SK-N-SH treated with all-trans-retinoic acid at 6 μM for 48 hours (cell line): ENCODE measurements at regions not wholly inside any gene's neighbourhood (a gene's known extent, or its start where the extent isn't known, plus 50 kb on each side); places are given as distances from the start of the nearest gene placed in this dataset.

Experiments
- ATAC-seq: fragments of 200-7000 bp; cut with Tn5 transposase; 3 replicates; pipeline ENCODE4 v1.9.1; 2020; ENCODE audit warnings: mild to moderate bottlenecking, moderate library complexity
- ARNTL ChIP-seq: fragments of 450-650 bp; formaldehyde crosslinking; IDR thresholded peaks from 2 replicates; pipeline ENCODE4 v1.5.0; 2020; ENCODE audit warnings: low read depth, mild to moderate bottlenecking, moderate library complexity, borderline replicate concordance
- BACH2 ChIP-seq: fragments of 250-450 bp; sonication (Bioruptor Pico); IDR thresholded peaks from 2 replicates; pipeline ENCODE4 v1.9.0; 2021; ENCODE audit warnings: mild to moderate bottlenecking, borderline replicate concordance
- CSDC2 ChIP-seq: fragments of 250-450 bp; sonication (Bioruptor Pico); IDR thresholded peaks from 2 replicates; pipeline ENCODE4 v1.5.0; 2020; ENCODE audit warnings: mild to moderate bottlenecking, moderate library complexity
- GLIS3 ChIP-seq: fragments of 250-450 bp; sonication (Bioruptor Pico); IDR thresholded peaks from 2 replicates; pipeline ENCODE4 v1.5.0; 2020; ENCODE audit warnings: mild to moderate bottlenecking, moderate library complexity
- OSR1 ChIP-seq: fragments of 250-450 bp; sonication (Bioruptor Pico); IDR thresholded peaks from 2 replicates; pipeline ENCODE4 v1.8.0; 2022; ENCODE audit warnings: moderate library complexity, mild to moderate bottlenecking, inconsistent platforms
- PPARA ChIP-seq: fragments of 250-450 bp; sonication (Bioruptor Pico); IDR thresholded peaks from 2 replicates; pipeline ENCODE4 v1.5.0; 2020; ENCODE audit warnings: mild to moderate bottlenecking, borderline replicate concordance
- RARB ChIP-seq: fragments of 250-450 bp; sonication (Bioruptor Pico); IDR thresholded peaks from 2 replicates; pipeline ENCODE4 v1.8.0; 2021; ENCODE audit warnings: mild to moderate bottlenecking, moderate library complexity
- SNAI2 ChIP-seq: fragments of 250-450 bp; sonication (Bioruptor Pico); IDR thresholded peaks from 2 replicates; pipeline ENCODE4 v1.5.0; 2020; ENCODE audit warnings: mild to moderate bottlenecking, moderate library complexity
- TCF4 ChIP-seq: fragments of 250-450 bp; sonication (Bioruptor Pico); IDR thresholded peaks from 2 replicates; pipeline ENCODE4 v1.8.0; 2021; ENCODE audit warnings: mild to moderate bottlenecking, moderate library complexity, borderline replicate concordance
- TOX ChIP-seq: fragments of 250-450 bp; sonication (Bioruptor Pico); IDR thresholded peaks from 2 replicates; pipeline ENCODE4 v1.8.0; 2021; ENCODE audit warnings: mild to moderate bottlenecking, moderate library complexity, borderline replicate concordance
- ZC3H10 ChIP-seq: fragments of 250-450 bp; sonication (Bioruptor Pico); IDR thresholded peaks from 2 replicates; pipeline ENCODE4 v1.5.1; 2021; ENCODE audit warnings: mild to moderate bottlenecking, moderate library complexity
- ZFP3 ChIP-seq: fragments of 250-450 bp; sonication (Bioruptor Pico); IDR thresholded peaks from 2 replicates; pipeline ENCODE4 v1.5.0; 2020; ENCODE audit warnings: mild to moderate bottlenecking, moderate library complexity
- ZFP30 ChIP-seq: fragments of 450-650 bp; formaldehyde crosslinking; IDR thresholded peaks from 2 replicates; pipeline ENCODE4 v1.5.0; 2022; ENCODE audit warnings: mild to moderate bottlenecking, moderate library complexity
- ZNF565 ChIP-seq: fragments of 450-650 bp; formaldehyde crosslinking; conservative IDR thresholded peaks from 2 replicates; pipeline ENCODE4 v1.5.0; 2020; ENCODE audit warnings: low read depth, mild to moderate bottlenecking, moderate library complexity
- ZNF8 ChIP-seq: fragments of 450-650 bp; formaldehyde crosslinking; IDR thresholded peaks from 2 replicates; pipeline ENCODE4 v1.5.0; 2020; ENCODE audit warnings: mild to moderate bottlenecking, moderate library complexity
- TF ChIP-seq, protein P1 (sequence below): fragments of 250-450 bp; sonication (Bioruptor Pico); IDR thresholded peaks from 2 replicates; pipeline ENCODE4 v1.5.1; 2020; ENCODE audit warnings: low read depth, mild to moderate bottlenecking, moderate library complexity
- TF ChIP-seq, protein P2 (sequence below): fragments of 250-450 bp; sonication (Bioruptor Pico); IDR thresholded peaks from 2 replicates; pipeline ENCODE4 v1.5.1; 2021; ENCODE audit warnings: mild to moderate bottlenecking, moderate library complexity
- TF ChIP-seq, protein P3 (sequence below): fragments of 250-450 bp; sonication (Bioruptor Pico); IDR thresholded peaks from 2 replicates; pipeline ENCODE4 v1.8.0; 2020; ENCODE audit warnings: mild to moderate bottlenecking, moderate library complexity, borderline replicate concordance
- TF ChIP-seq, protein P4 (sequence below): fragments of 250-450 bp; sonication (Bioruptor Pico); IDR thresholded peaks from 2 replicates; pipeline ENCODE4 v1.5.0; 2020; ENCODE audit warnings: mild to moderate bottlenecking, moderate library complexity
- TF ChIP-seq, protein P5 (sequence below): fragments of 250-450 bp; sonication (Bioruptor Pico); IDR thresholded peaks from 2 replicates; pipeline ENCODE4 v1.8.0; 2021; ENCODE audit warnings: low read depth, mild to moderate bottlenecking, moderate library complexity, borderline replicate concordance

DNA sequence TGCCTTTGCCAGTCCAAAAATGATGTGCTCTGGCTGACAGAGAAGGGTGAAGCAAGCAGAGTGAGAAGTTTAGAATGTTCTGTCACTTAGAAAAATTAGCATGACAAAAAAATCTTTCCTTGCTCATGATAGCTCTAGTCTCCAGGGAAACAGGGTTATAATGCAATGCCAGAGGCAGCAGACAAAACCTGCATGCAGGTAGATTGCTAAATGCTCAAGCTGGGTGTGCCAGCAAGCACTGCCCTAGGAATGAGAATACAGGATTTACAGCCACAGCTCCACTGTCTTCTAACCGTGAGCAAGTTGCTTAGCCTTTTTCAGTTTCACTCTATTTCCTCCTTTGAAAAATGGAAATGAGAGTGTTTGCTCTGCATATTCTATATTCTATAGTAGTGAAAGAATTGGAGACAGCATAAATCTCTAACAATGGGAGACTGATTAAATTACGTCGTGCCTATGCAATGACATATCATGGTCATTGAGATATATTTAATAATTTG is 516.6 kb upstream of the C16orf82 start (continued):
- TF ChIP-seq, protein P1, sequence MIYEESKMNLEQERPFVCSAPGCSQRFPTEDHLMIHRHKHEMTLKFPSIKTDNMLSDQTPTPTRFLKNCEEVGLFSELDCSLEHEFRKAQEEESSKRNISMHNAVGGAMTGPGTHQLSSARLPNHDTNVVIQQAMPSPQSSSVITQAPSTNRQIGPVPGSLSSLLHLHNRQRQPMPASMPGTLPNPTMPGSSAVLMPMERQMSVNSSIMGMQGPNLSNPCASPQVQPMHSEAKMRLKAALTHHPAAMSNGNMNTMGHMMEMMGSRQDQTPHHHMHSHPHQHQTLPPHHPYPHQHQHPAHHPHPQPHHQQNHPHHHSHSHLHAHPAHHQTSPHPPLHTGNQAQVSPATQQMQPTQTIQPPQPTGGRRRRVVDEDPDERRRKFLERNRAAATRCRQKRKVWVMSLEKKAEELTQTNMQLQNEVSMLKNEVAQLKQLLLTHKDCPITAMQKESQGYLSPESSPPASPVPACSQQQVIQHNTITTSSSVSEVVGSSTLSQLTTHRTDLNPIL = no peak
- TF ChIP-seq BACH2 (CRISPR knock-in tag) (no peak), GLIS3 (CRISPR knock-in tag) (no peak), TOX (CRISPR knock-in tag) (no peak), PPARA (CRISPR knock-in tag) (no peak), ZNF8 (no peak), ZFP3 (CRISPR knock-in tag) (no peak), OSR1 (CRISPR knock-in tag) (no peak)
- TF ChIP-seq, protein P2, sequence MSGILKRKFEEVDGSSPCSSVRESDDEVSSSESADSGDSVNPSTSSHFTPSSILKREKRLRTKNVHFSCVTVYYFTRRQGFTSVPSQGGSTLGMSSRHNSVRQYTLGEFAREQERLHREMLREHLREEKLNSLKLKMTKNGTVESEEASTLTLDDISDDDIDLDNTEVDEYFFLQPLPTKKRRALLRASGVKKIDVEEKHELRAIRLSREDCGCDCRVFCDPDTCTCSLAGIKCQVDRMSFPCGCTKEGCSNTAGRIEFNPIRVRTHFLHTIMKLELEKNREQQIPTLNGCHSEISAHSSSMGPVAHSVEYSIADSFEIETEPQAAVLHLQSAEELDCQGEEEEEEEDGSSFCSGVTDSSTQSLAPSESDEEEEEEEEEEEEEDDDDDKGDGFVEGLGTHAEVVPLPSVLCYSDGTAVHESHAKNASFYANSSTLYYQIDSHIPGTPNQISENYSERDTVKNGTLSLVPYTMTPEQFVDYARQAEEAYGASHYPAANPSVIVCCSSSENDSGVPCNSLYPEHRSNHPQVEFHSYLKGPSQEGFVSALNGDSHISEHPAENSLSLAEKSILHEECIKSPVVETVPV (CRISPR knock-in tag) = no peak

DNA sequence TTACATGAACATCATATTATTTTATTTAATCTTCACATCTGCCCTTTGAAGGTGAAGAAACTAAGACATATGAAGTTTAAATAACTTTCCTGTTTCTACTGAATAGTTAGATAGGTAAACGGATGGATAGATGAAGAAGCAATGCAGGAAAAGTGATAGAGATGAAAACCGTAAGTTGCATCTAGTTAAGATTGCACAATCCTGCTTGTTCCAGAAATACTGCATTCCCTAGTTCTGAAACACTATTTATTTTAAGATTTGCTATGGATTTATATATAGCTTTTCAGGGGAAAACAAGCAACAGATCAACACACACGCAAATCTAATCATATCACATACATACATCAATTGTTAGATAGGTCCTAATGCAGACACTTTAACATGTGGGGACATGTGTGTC is 512.7 kb upstream of the C16orf82 start:
- no peak for TF ChIP-seq RARB (CRISPR knock-in tag)
- TF ChIP-seq, protein P3, sequence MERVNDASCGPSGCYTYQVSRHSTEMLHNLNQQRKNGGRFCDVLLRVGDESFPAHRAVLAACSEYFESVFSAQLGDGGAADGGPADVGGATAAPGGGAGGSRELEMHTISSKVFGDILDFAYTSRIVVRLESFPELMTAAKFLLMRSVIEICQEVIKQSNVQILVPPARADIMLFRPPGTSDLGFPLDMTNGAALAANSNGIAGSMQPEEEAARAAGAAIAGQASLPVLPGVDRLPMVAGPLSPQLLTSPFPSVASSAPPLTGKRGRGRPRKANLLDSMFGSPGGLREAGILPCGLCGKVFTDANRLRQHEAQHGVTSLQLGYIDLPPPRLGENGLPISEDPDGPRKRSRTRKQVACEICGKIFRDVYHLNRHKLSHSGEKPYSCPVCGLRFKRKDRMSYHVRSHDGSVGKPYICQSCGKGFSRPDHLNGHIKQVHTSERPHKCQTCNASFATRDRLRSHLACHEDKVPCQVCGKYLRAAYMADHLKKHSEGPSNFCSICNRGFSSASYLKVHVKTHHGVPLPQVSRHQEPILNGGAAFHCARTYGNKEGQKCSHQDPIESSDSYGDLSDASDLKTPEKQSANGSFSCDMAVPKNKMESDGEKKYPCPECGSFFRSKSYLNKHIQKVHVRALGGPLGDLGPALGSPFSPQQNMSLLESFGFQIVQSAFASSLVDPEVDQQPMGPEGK (CRISPR knock-in tag) = no peak
- no peak for ATAC-seq

DNA sequence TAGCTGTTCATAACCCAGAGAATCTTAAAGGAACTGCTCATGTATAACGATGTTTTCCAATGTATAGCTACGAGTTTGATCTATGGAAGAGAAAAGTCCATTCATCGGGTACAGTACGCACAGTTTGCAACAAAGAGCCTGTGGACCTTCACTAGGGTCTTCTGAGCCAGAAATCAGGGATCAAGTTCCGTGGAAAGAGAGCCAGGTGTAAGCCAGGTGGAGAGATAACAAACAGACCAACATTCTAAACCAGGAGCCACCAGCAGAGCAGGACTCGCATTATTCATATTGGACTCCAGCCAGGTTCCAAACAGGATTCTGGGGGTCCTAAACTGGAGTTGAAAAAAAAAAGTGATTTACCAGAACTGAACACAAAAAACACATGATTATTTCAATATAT is 505.4 kb upstream of the C16orf82 start:
- TF ChIP-seq TCF4 = no peak
- TF ChIP-seq ZC3H10 = no peak
- no peak for TF ChIP-seq GLIS3 (CRISPR knock-in tag)
- no peak for TF ChIP-seq SNAI2 (CRISPR knock-in tag)
- TF ChIP-seq PPARA (CRISPR knock-in tag) = no peak
- TF ChIP-seq ZNF8 = no peak
- no peak for TF ChIP-seq OSR1 (CRISPR knock-in tag)
- TF ChIP-seq, protein P4, sequence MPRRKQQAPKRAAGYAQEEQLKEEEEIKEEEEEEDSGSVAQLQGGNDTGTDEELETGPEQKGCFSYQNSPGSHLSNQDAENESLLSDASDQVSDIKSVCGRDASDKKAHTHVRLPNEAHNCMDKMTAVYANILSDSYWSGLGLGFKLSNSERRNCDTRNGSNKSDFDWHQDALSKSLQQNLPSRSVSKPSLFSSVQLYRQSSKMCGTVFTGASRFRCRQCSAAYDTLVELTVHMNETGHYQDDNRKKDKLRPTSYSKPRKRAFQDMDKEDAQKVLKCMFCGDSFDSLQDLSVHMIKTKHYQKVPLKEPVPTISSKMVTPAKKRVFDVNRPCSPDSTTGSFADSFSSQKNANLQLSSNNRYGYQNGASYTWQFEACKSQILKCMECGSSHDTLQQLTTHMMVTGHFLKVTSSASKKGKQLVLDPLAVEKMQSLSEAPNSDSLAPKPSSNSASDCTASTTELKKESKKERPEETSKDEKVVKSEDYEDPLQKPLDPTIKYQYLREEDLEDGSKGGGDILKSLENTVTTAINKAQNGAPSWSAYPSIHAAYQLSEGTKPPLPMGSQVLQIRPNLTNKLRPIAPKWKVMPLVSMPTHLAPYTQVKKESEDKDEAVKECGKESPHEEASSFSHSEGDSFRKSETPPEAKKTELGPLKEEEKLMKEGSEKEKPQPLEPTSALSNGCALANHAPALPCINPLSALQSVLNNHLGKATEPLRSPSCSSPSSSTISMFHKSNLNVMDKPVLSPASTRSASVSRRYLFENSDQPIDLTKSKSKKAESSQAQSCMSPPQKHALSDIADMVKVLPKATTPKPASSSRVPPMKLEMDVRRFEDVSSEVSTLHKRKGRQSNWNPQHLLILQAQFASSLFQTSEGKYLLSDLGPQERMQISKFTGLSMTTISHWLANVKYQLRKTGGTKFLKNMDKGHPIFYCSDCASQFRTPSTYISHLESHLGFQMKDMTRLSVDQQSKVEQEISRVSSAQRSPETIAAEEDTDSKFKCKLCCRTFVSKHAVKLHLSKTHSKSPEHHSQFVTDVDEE (CRISPR knock-in tag) = no peak
- no peak for TF ChIP-seq RARB (CRISPR knock-in tag)
- no peak for TF ChIP-seq BACH2 (CRISPR knock-in tag)
- no peak for ATAC-seq

DNA sequence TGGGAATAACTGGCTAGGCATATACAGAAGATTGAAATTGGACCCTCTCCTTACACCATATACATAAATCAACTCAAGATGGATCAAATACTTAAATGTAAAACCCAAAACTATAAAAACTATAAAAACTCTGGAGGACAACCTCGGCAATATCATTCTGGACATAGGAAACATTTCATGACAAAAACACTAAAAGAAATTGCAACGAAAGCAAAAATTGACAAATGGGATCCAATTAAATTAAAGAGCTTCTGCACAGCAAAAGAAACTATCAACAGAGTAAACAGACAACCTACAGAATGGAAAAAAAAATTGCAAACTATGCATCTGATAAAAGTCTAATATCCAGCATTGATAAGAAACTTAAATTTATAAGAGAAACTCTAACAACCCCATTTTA is 503.7 kb upstream of the C16orf82 start:
- no peak for ATAC-seq
- TF ChIP-seq CSDC2 (CRISPR knock-in tag) = no peak
- TF ChIP-seq ARNTL (CRISPR knock-in tag) = no peak
- TF ChIP-seq ZFP30 (CRISPR knock-in tag) = no peak
- no peak for TF ChIP-seq TOX (CRISPR knock-in tag)
- TF ChIP-seq TCF4 = no peak
- no peak for TF ChIP-seq OSR1 (CRISPR knock-in tag)
- TF ChIP-seq, protein P3 (CRISPR knock-in tag) = no peak
- TF ChIP-seq, protein P5, sequence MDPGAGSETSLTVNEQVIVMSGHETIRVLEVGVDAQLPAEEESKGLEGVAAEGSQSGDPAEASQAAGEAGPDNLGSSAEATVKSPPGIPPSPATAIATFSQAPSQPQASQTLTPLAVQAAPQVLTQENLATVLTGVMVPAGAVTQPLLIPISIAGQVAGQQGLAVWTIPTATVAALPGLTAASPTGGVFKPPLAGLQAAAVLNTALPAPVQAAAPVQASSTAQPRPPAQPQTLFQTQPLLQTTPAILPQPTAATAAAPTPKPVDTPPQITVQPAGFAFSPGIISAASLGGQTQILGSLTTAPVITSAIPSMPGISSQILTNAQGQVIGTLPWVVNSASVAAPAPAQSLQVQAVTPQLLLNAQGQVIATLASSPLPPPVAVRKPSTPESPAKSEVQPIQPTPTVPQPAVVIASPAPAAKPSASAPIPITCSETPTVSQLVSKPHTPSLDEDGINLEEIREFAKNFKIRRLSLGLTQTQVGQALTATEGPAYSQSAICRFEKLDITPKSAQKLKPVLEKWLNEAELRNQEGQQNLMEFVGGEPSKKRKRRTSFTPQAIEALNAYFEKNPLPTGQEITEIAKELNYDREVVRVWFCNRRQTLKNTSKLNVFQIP = no peak
- TF ChIP-seq, protein P1 = no peak
- no peak for TF ChIP-seq ZC3H10
- TF ChIP-seq SNAI2 (CRISPR knock-in tag) = no peak
- no peak for TF ChIP-seq ZNF565 (CRISPR knock-in tag)
- TF ChIP-seq, protein P2 (CRISPR knock-in tag) = no peak
- TF ChIP-seq RARB (CRISPR knock-in tag) = no peak
- no peak for TF ChIP-seq GLIS3 (CRISPR knock-in tag)
